ENCODE measurements at regions not wholly inside any gene's neighbourhood (a gene's known extent, or its start where the extent isn't known, plus 50 kb on each side); places are given as distances from the start of the nearest gene placed in this dataset.

DNA sequence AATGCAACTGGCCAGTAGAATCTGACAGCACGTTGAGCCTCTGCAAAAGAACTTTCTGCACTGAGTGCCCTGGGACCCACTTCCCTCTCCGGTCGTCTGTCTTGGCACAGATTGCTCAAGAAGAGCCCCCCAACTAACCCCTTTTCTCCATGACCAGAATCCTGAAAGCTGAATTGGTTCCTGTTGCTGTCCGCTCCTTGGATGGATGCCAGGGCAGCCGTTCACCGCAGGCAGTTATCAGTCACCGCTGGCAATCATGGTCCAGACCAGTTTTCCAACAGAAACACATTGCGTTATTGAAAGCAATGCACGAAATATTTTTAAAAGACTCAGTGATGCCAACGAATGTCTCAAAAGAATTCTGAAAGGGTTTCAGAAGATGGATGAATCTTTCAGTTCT is 733.7 kb upstream of the FRG1 start:
- H3K27ac ChIP-seq (replicated peaks in 1 of 4) = no peak overlapping the region
- no peaks in the 10 kb centered on the region for H3K9me3 ChIP-seq
- no peak for DNase-seq (ENCODE audit: extremely low spot score)
- peaks cover 6 to 25% (median 13%) of the 10 kb centered on the region in 4 donors for H3K4me1 ChIP-seq
- no peaks in the 10 kb centered on the region for H3K27me3 ChIP-seq
- H3K36me3 ChIP-seq = no peaks in the 10 kb centered on the region
- WGBS = 66% methylated on average over 10 of the region's 10 CpGs
- no peak for TF ChIP-seq POLR2A (IDR thresholded peaks at IDR 0.05; ENCODE audit: low read depth)
- TF ChIP-seq POLR2AphosphoS5 (IDR thresholded peaks at IDR 0.05) = no peak
- TF ChIP-seq, protein P1, sequence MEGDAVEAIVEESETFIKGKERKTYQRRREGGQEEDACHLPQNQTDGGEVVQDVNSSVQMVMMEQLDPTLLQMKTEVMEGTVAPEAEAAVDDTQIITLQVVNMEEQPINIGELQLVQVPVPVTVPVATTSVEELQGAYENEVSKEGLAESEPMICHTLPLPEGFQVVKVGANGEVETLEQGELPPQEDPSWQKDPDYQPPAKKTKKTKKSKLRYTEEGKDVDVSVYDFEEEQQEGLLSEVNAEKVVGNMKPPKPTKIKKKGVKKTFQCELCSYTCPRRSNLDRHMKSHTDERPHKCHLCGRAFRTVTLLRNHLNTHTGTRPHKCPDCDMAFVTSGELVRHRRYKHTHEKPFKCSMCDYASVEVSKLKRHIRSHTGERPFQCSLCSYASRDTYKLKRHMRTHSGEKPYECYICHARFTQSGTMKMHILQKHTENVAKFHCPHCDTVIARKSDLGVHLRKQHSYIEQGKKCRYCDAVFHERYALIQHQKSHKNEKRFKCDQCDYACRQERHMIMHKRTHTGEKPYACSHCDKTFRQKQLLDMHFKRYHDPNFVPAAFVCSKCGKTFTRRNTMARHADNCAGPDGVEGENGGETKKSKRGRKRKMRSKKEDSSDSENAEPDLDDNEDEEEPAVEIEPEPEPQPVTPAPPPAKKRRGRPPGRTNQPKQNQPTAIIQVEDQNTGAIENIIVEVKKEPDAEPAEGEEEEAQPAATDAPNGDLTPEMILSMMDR (IDR thresholded peaks at IDR 0.05) = no peak
- TF ChIP-seq EP300 (IDR thresholded peaks at IDR 0.05) = no peak
- no peak overlapping the region for H3K4me3 ChIP-seq
- intact Hi-C loops (cut with DNase I) = loop anchor here (10.0 kb wide), 1 partner anchor 1602 kb away; no protein-coding TSS in a partner anchor

DNA sequence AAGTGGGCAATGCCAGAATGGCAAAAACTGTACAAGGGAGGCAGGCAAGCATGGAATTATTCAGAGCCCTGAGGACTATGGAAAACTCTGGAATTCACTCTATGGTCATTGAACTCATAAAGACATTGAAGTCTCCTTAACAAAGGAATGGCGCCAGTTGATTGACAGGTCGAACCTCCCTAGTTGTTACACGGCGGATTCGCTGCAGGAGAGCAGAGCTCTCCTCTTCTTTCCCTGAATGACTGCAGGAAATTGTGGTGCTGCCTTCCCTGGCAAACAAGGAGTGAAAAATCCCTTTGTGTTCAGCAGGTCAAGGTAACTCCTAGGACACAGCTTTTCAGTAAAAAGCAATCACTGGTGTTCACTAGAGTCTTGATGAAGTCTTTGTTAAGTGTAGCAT is 732.8 kb upstream of the FRG1 start:
- H3K27ac ChIP-seq (replicated peaks in 1 of 4) = no peak overlapping the region
- no peak for DNase-seq (ENCODE audit: extremely low spot score)
- no peaks in the 10 kb centered on the region for H3K9me3 ChIP-seq
- H3K4me3 ChIP-seq = no peak overlapping the region
- WGBS = 93% methylated on average over 5 of the region's 5 CpGs
- intact Hi-C loops (cut with DNase I) = loop anchor here (10.0 kb wide), 1 partner anchor 1603 kb away; no protein-coding TSS in a partner anchor
- TF ChIP-seq POLR2AphosphoS5 (IDR thresholded peaks at IDR 0.05) = no peak
- TF ChIP-seq EP300 (IDR thresholded peaks at IDR 0.05) = no peak
- TF ChIP-seq, protein P1 (IDR thresholded peaks at IDR 0.05) = no peak
- TF ChIP-seq POLR2A (IDR thresholded peaks at IDR 0.05; ENCODE audit: low read depth) = no peak
- H3K36me3 ChIP-seq = no peaks in the 10 kb centered on the region
- H3K4me1 ChIP-seq = peaks cover 2 to 20% (median 6%) of the 10 kb centered on the region in 4 donors
- no peaks in the 10 kb centered on the region for H3K27me3 ChIP-seq

DNA sequence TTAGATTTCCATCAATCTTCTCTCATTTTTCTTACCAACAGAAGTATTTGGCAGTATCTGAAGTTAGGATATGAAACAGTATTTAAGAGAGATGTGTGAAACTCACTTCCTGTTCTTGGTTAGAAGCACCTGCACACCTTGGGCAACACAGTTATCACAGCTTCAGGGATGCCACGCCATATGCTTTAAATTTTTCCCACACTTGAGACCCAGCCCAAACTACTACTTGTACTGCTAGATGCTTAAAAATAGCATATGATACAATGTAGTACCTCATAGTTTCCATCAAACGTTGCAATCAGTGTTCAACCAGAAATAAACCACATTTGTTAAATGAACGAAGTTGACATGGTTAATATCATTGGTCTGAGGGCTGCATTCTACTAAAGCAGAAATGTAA is 725.1 kb upstream of the FRG1 start:
- H3K4me3 ChIP-seq = no peak overlapping the region
- no peaks in the 10 kb centered on the region for H3K36me3 ChIP-seq
- 62% methylated on average over 3 of the region's 3 CpGs for WGBS
- H3K9me3 ChIP-seq = no peaks in the 10 kb centered on the region
- H3K27ac ChIP-seq (replicated peaks in 1 of 4) = no peak overlapping the region
- no peak for TF ChIP-seq EP300 (IDR thresholded peaks at IDR 0.05)
- TF ChIP-seq, protein P1 (IDR thresholded peaks at IDR 0.05) = no peak
- no peak for TF ChIP-seq POLR2AphosphoS5 (IDR thresholded peaks at IDR 0.05)
- no peak for TF ChIP-seq POLR2A (IDR thresholded peaks at IDR 0.05; ENCODE audit: low read depth)
- DNase-seq (ENCODE audit: extremely low spot score) = no peak
- intact Hi-C loops (cut with DNase I) = no loop called here
- no peaks in the 10 kb centered on the region for H3K4me1 ChIP-seq
- H3K27me3 ChIP-seq = no peaks in the 10 kb centered on the region

DNA sequence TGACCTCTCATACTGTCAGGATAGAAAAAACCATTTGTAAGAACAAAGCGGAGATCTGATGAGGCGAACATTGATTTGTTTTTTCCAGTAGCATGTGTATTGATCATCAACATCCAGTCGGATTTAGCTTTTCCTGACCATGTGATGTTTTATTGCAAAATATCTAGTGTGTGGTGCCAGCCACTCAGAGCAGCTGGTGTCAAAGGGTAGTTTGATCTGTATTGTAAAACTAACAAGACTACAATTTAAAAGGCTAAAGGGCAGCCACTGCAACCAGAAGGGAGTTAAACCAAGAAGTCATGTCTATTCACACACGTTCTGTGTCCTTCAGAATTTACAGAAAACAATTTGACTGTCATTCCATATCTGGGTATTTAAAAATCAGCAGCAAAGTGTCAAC is 719.0 kb upstream of the FRG1 start:
- no peak for DNase-seq (ENCODE audit: extremely low spot score)
- 80% methylated on average over 4 of the region's 4 CpGs for WGBS
- TF ChIP-seq POLR2AphosphoS5 (IDR thresholded peaks at IDR 0.05) (no peak), POLR2A (IDR thresholded peaks at IDR 0.05; ENCODE audit: low read depth) (no peak)
- TF ChIP-seq, protein P1 (IDR thresholded peaks at IDR 0.05) = no peak

DNA sequence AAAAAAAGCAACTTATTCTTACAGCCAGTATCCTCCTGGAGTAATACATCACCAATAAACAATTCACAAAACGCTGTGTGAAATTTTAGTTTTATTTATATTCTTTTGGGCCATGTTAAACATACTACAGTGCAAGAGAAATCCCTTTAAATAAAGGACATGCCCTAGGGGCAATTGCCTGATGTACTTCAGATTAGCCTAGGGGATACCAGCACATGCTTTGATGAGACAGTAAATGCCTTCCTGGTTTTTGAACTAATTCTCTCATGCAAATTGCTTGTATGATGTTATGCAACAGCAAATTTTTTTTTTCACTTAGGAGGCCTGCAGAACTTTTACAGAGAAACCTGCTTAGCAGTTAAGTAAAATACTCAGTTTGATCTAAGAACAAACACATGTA is 711.9 kb upstream of the FRG1 start:
- Histone ChIP-seq H3K36me3 (no peaks in the 10 kb centered on the region), H3K27ac (replicated peaks in 1 of 4) (no peak overlapping the region), H3K4me3 (no peak overlapping the region), H3K9me3 (no peaks in the 10 kb centered on the region), H3K27me3 (no peaks in the 10 kb centered on the region), H3K4me1 (peaks cover 0 to 9% (median 2%) of the 10 kb centered on the region in 4 donors)
- intact Hi-C loops (cut with DNase I) = no loop called here
- TF ChIP-seq EP300 (IDR thresholded peaks at IDR 0.05) (no peak), POLR2AphosphoS5 (IDR thresholded peaks at IDR 0.05) (no peak), POLR2A (IDR thresholded peaks at IDR 0.05; ENCODE audit: low read depth) (no peak)
- TF ChIP-seq, protein P1 (IDR thresholded peaks at IDR 0.05) = no peak
- 33% methylated on average over 1 of the region's 1 CpG for WGBS
- no peak for DNase-seq (ENCODE audit: extremely low spot score)

More for the DNA sequence above, 719.0 kb upstream of the FRG1 start:
- Histone ChIP-seq H3K36me3 (no peaks in the 10 kb centered on the region), H3K4me3 (no peak overlapping the region), H3K4me1 (no peaks in the 10 kb centered on the region), H3K27me3 (no peaks in the 10 kb centered on the region), H3K9me3 (no peaks in the 10 kb centered on the region), H3K27ac (replicated peaks in 1 of 4) (no peak overlapping the region)
- intact Hi-C loops (cut with DNase I) = no loop called here
